ENCODE measurements at regions not wholly inside any gene's neighbourhood (a gene's known extent, or its start where the extent isn't known, plus 50 kb on each side); places are given as distances from the start of the nearest gene placed in this dataset.

DNA sequence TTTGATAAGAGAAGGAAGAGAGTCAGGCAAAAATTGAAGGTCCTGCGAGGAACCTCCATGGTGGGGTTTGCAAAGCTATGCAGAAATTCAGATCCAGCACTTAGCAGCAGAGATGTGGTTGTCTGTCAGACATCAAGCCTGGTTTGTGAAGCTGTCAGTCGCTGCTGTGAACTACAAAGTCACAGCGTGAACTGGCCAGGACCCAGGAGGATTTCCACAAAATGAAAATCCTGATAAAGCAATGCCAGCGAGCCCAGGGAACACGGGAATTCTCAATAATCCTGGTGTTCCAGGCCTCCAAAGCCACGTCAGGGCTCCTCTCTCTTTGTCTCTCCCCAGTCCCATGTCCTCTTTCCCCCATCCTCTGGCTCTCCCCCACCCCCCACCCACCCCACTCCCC lies 296.9 kb upstream of the GADL1 start:
- TF ChIP-seq MAX (IDR thresholded peaks at IDR 0.05; ENCODE audit: low read depth, low read length) (no peak), POLR2A (IDR thresholded peaks at IDR 0.05; ENCODE audit: extremely low read depth, insufficient read length) (no peak)
- TF ChIP-seq, protein P1, sequence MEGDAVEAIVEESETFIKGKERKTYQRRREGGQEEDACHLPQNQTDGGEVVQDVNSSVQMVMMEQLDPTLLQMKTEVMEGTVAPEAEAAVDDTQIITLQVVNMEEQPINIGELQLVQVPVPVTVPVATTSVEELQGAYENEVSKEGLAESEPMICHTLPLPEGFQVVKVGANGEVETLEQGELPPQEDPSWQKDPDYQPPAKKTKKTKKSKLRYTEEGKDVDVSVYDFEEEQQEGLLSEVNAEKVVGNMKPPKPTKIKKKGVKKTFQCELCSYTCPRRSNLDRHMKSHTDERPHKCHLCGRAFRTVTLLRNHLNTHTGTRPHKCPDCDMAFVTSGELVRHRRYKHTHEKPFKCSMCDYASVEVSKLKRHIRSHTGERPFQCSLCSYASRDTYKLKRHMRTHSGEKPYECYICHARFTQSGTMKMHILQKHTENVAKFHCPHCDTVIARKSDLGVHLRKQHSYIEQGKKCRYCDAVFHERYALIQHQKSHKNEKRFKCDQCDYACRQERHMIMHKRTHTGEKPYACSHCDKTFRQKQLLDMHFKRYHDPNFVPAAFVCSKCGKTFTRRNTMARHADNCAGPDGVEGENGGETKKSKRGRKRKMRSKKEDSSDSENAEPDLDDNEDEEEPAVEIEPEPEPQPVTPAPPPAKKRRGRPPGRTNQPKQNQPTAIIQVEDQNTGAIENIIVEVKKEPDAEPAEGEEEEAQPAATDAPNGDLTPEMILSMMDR (IDR thresholded peaks at IDR 0.05; ENCODE audit: low read depth, low read length), result no peak
